HEK293 (cell line): ENCODE measurements at regions not wholly inside any gene's neighbourhood (a gene's known extent, or its start where the extent isn't known, plus 50 kb on each side); places are given as distances from the start of the nearest gene placed in this dataset.

Experiments used
- GLI4 ChIP-seq: fragments of 450-650 bp; formaldehyde crosslinking; IDR thresholded peaks from 2 replicates; pipeline ENCODE4 v1.5.1; 2016; ENCODE audit warnings: missing biosample characterization, missing genetic modification characterization
- ZNF184 ChIP-seq: fragments of 450-650 bp; IDR thresholded peaks from 2 replicates; pipeline ENCODE4 v1.5.1; 2018; ENCODE audit warnings: missing biosample characterization, mild to moderate bottlenecking, missing genetic modification characterization
- ZNF335 ChIP-seq: fragments of 450-650 bp; formaldehyde crosslinking; conservative IDR thresholded peaks from 2 replicates; pipeline ENCODE4 v1.5.1; 2016; ENCODE audit warnings: missing biosample characterization, missing genetic modification characterization
- ZNF777 ChIP-seq: fragments of 450-650 bp; formaldehyde crosslinking; IDR thresholded peaks from 2 replicates; pipeline ENCODE4 v1.5.1; 2017; ENCODE audit warnings: missing biosample characterization, missing genetic modification characterization, borderline replicate concordance
- TF ChIP-seq, protein P1 (sequence below): fragments of 450-650 bp; formaldehyde crosslinking; IDR thresholded peaks from 2 replicates; pipeline ENCODE4 v1.5.1; 2016; ENCODE audit warnings: missing biosample characterization, missing genetic modification characterization

DNA sequence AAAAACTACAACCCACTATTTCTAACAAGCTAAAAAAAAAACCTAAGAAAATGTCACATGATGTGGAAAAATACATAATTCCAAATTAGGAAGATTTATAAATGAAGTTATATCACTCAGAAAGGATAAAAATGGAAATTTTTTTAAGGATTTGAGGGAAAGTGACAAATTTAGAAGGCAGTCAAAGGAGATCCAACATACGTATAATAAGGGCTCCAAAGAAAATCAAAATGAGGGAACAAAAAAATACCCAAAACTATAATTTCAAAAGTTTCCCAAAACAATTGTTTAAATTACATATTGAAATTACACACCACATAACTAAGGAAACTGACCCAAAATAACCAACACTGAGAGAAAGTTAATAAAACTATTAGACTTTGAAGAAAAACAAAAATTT lies 381.1 kb upstream of the KAZN start:
- TF ChIP-seq ZNF335 (tag by site-specific recombination) = no peak
- TF ChIP-seq, protein P1, sequence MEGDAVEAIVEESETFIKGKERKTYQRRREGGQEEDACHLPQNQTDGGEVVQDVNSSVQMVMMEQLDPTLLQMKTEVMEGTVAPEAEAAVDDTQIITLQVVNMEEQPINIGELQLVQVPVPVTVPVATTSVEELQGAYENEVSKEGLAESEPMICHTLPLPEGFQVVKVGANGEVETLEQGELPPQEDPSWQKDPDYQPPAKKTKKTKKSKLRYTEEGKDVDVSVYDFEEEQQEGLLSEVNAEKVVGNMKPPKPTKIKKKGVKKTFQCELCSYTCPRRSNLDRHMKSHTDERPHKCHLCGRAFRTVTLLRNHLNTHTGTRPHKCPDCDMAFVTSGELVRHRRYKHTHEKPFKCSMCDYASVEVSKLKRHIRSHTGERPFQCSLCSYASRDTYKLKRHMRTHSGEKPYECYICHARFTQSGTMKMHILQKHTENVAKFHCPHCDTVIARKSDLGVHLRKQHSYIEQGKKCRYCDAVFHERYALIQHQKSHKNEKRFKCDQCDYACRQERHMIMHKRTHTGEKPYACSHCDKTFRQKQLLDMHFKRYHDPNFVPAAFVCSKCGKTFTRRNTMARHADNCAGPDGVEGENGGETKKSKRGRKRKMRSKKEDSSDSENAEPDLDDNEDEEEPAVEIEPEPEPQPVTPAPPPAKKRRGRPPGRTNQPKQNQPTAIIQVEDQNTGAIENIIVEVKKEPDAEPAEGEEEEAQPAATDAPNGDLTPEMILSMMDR (tag by site-specific recombination) = no peak
- no peak for TF ChIP-seq ZNF184 (tag by site-specific recombination)
- TF ChIP-seq ZNF777 (tag by site-specific recombination) = no peak
- no peak for TF ChIP-seq GLI4 (tag by site-specific recombination)
